GM23248 (cell line): ENCODE measurements at regions not wholly inside any gene's neighbourhood (a gene's known extent, or its start where the extent isn't known, plus 50 kb on each side); places are given as distances from the start of the nearest gene placed in this dataset.

Experiments used
- DNase-seq: peaks from one replicate; pipeline ENCODE4 v3.0.0-alpha.2; 2015
- H2AFZ ChIP-seq: fragments of 200-600 bp; sonication (generic); 2 replicates; pipeline ENCODE4 v1.6.1; 2016; ENCODE audit warnings: antibody characterized with exemption
- H3F3A ChIP-seq: fragments of 200-600 bp; sonication (generic); 2 replicates; pipeline ENCODE4 v1.6.1; 2016; ENCODE audit warnings: mild to moderate bottlenecking, antibody characterized with exemption, mixed run types; ENCODE audit not compliant: insufficient read depth
- H3K27ac ChIP-seq: fragments of 200-600 bp; sonication (generic); 2 replicates; pipeline ENCODE4 v1.5.1; 2016; ENCODE audit warnings: mild to moderate bottlenecking
- H3K27me3 ChIP-seq: fragments of 200-600 bp; sonication (generic); replicated peaks from 2 replicates; pipeline ENCODE4 v1.6.1; 2016; ENCODE audit warnings: mild to moderate bottlenecking; ENCODE audit not compliant: insufficient read depth
- H3K36me3 ChIP-seq: fragments of 200-600 bp; sonication (generic); 2 replicates; pipeline ENCODE4 v1.6.1; 2016; ENCODE audit warnings: low read depth, mild to moderate bottlenecking
- H3K4me1 ChIP-seq: fragments of 200-600 bp; sonication (generic); 2 replicates; pipeline ENCODE4 v1.6.1; 2016; ENCODE audit warnings: mild to moderate bottlenecking; ENCODE audit not compliant: insufficient read depth
- H3K4me2 ChIP-seq: fragments of 200-600 bp; sonication (generic); one replicate; pipeline ENCODE4 v1.6.1; 2016; ENCODE audit warnings: mild to moderate bottlenecking; ENCODE audit not compliant: unreplicated experiment
- H3K4me3 ChIP-seq: fragments of 200-600 bp; sonication (generic); 2 replicates; pipeline ENCODE4 v1.5.1; 2016; ENCODE audit warnings: mild to moderate bottlenecking
- H3K79me2 ChIP-seq: fragments of 200-600 bp; sonication (generic); 2 replicates; pipeline ENCODE4 v1.6.1; 2016; ENCODE audit warnings: mild to moderate bottlenecking; ENCODE audit not compliant: insufficient read depth
- H3K9ac ChIP-seq: fragments of 200-600 bp; sonication (generic); 2 replicates; pipeline ENCODE4 v1.6.1; 2016; ENCODE audit warnings: mild to moderate bottlenecking
- H3K9me2 ChIP-seq: fragments of 200-600 bp; sonication (generic); 2 replicates; pipeline ENCODE4 v1.6.1; 2016; ENCODE audit warnings: mixed run types, mild to moderate bottlenecking, moderate library complexity; ENCODE audit not compliant: insufficient read depth
- H3K9me3 ChIP-seq: fragments of 200-600 bp; sonication (generic); one replicate; pipeline ENCODE4 v1.6.1; 2017; ENCODE audit warnings: low read depth
- H4K20me1 ChIP-seq: fragments of 200-600 bp; sonication (generic); 2 replicates; pipeline ENCODE4 v1.6.0; 2016; ENCODE audit not compliant: insufficient read depth
- EZH2 ChIP-seq: fragments of 200-600 bp; sonication (generic); IDR thresholded peaks from 2 replicates; pipeline ENCODE4 v1.6.1; 2018; ENCODE audit warnings: antibody characterized with exemption, mild to moderate bottlenecking; ENCODE audit not compliant: insufficient read depth, poor library complexity, severe bottlenecking
- EZH2phosphoT487 ChIP-seq: fragments of 200-600 bp; sonication (generic); IDR thresholded peaks from 2 replicates; pipeline ENCODE4 v1.6.1; 2018; ENCODE audit warnings: antibody characterized with exemption, moderate library complexity, mild to moderate bottlenecking, low read depth; ENCODE audit not compliant: insufficient read depth
- WGBS, 2 experiments: methylation state at CpG; one replicate each; pipeline ENCODE4 v1.1.6; 2015 to 2017; ENCODE audit warnings: low lambda C conversion rate in 2 of 2, low coverage in 1 of 2; ENCODE audit errors: missing lambda C conversion rate in 2 of 2; 5-methylcytosine and 5-hydroxymethylcytosine counted together
- in situ Hi-C: fragments of 300-500 bp; cut with MboI; formaldehyde crosslinking; loops from 2 replicates; pipeline ENCODE4 v1.15.0; 2020

DNA sequence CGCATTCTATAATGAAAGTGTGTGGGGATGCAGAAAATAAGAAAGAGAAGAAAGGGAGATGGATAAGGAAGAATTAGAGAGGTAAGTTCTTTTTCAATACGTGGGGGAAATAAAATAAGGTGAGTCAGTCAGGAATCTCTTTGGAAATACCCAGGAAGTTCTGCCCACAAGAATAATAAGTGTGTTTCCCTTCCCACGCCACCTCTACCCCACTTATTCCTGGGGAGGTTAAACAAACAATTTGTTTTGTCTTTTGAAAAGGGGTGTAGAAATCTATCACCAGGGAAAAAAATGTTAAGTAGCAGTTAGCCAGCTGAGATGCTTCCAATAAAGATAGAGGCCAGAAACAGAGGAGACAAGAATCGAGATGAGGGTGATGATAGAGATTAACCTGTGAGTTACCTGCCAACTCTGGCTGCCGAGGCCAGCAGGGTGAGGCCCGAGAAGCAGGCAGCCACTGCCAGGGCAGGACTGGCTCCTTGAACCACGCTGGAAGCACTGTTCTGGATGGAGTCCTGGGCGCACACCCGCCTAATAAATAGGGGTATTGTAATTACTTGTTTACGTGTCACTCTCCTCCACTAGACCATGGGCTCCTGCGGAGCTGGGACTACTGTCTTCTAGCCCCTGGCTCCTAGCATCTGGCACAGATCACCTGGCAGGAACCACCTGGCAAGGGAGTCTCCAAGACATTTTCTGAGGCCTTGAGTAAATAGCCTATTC lies 191.3 kb downstream of the FGFR2 start:
- no peak for DNase-seq
- TF ChIP-seq EZH2phosphoT487 (no peak), EZH2 (no peak)
- Histone ChIP-seq H3K36me3 (no peaks in the 10 kb centered on the region), H3K4me3 (no peak overlapping the region), H3K9ac (no peak overlapping the region), H3F3A (no peaks in the 10 kb centered on the region), H3K27me3 (no peaks in the 10 kb centered on the region), H3K79me2 (no peaks in the 10 kb centered on the region), H2AFZ (no peak overlapping the region), H3K9me2 (no peaks in the 10 kb centered on the region), H3K4me1 (no peaks in the 10 kb centered on the region), H3K27ac (no peak overlapping the region), H4K20me1 (no peaks in the 10 kb centered on the region), H3K4me2 (no peak overlapping the region), H3K9me3 (no peaks in the 10 kb centered on the region)
- in situ Hi-C loops, result no loop called here
- 33 to 34% methylated on average over 11 of the region's 11 CpGs for WGBS, 2 experiments

DNA sequence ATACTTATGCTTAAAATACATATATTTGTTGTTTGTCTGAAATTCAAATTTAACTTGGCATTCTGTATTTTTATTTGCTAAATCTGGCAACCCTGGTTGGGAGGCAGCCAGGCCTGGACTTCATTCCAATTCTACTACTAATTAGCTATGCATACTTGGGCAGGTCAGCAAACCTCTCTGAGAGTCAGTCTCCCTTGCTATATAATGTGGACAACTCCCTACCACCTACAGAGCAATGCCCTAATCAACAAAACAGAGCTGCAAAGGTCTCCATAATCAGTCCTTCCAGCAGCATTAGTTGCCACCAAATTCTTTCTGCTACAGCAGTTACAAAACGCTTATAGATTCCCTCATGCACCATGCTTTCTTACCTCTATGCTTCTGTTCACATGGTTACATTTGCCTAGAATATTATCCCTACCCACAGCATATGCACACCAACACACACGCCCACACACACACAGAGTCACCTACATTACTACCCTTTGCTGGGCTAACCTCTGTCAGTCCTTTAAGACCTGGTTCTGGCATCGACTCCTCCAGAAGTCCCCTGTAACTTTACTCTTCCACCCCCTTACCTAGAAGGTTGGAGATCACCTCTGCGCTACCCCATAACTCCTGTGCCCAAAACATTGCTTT lies 188.7 kb downstream of the FGFR2 start:
- no peak overlapping the region for H3K4me3 ChIP-seq
- H3K4me1 ChIP-seq, result no peaks in the 10 kb centered on the region
- in situ Hi-C loops, result no loop called here
- 36 to 43% methylated on average over 4 of the region's 4 CpGs for WGBS, 2 experiments
- H3K27me3 ChIP-seq, result no peaks in the 10 kb centered on the region
- H3K79me2 ChIP-seq, result no peaks in the 10 kb centered on the region
- H2AFZ ChIP-seq, result no peak overlapping the region
- no peaks in the 10 kb centered on the region for H3K9me2 ChIP-seq
- no peaks in the 10 kb centered on the region for H3K36me3 ChIP-seq
- H3K9ac ChIP-seq, result no peak overlapping the region
- no peaks in the 10 kb centered on the region for H3F3A ChIP-seq
- TF ChIP-seq EZH2 (no peak), EZH2phosphoT487 (no peak)
- H3K27ac ChIP-seq, result no peak overlapping the region
- no peaks in the 10 kb centered on the region for H3K9me3 ChIP-seq
- H3K4me2 ChIP-seq, result no peak overlapping the region
- no peaks in the 10 kb centered on the region for H4K20me1 ChIP-seq
- no peak for DNase-seq

DNA sequence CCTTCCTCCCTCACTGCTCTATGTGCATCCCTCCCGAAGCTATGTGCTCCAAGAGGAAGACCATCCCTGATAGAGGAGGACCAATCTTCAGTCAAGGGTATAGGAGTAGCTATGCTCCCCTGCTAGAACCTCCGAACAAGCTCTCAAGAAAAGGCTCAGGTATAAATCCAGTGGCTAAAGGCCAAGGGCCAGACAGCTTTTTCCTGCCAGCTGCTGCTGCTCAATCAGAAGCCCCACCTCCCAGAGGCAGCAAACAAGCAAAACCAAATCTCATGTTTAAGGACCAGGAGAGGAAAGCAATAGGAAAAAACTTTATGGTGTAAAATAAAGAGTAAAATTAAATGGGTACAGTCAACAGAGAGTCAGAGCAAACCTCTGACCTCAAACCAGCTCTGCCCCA lies 187.2 kb downstream of the FGFR2 start:
- Histone ChIP-seq H2AFZ (no peak overlapping the region), H3K79me2 (no peaks in the 10 kb centered on the region), H3K9ac (no peak overlapping the region), H3K4me1 (no peaks in the 10 kb centered on the region), H4K20me1 (no peaks in the 10 kb centered on the region), H3K4me3 (no peak overlapping the region), H3K4me2 (no peak overlapping the region), H3K27ac (no peak overlapping the region), H3F3A (no peaks in the 10 kb centered on the region), H3K27me3 (no peaks in the 10 kb centered on the region), H3K36me3 (no peaks in the 10 kb centered on the region), H3K9me2 (no peaks in the 10 kb centered on the region), H3K9me3 (no peaks in the 10 kb centered on the region)
- TF ChIP-seq EZH2 (no peak), EZH2phosphoT487 (no peak)
- DNase-seq, result no peak
- in situ Hi-C loops, result no loop called here
- WGBS, 2 experiments, result 5 to 16% methylated on average over 2 of the region's 2 CpGs

DNA sequence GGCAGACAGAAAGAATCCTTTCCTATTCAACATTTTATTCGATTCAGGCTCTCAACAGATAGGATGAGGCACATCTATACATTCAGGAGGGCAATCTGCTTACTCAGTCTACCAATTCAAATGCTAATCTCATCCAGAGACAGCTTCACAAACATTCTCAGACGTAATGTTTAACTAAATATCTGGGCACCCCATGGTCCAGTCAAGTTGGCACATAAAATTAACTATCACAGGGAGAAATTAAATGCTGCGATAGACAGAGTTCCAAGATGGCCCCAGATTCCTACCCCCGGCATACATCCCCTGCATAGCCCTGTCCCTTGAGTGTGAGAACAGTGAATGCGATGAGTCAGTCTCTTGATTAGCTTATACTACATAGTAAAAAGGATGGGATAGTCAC lies 184.3 kb downstream of the FGFR2 start:
- Histone ChIP-seq H3K4me2 (no peak overlapping the region), H3K9me3 (no peaks in the 10 kb centered on the region), H3K36me3 (no peaks in the 10 kb centered on the region), H3K27me3 (no peaks in the 10 kb centered on the region), H3K9ac (no peak overlapping the region), H3K4me1 (no peaks in the 10 kb centered on the region), H3K79me2 (no peaks in the 10 kb centered on the region), H3K4me3 (no peak overlapping the region), H3F3A (no peaks in the 10 kb centered on the region), H2AFZ (no peak overlapping the region), H3K9me2 (no peaks in the 10 kb centered on the region), H3K27ac (no peak overlapping the region), H4K20me1 (no peaks in the 10 kb centered on the region)
- no peak for TF ChIP-seq EZH2
- no peak for TF ChIP-seq EZH2phosphoT487
- in situ Hi-C loops, result no loop called here
- 28 to 29% methylated on average over 5 of the region's 5 CpGs for WGBS, 2 experiments
- DNase-seq, result no peak
